Fibroblast of skin of back (primary cell): ENCODE measurements at regions not wholly inside any gene's neighbourhood (a gene's known extent, or its start where the extent isn't known, plus 50 kb on each side); places are given as distances from the start of the nearest gene placed in this dataset.

Experiments used
- DNase-seq: peaks from one replicate; pipeline ENCODE4 v3.0.0-alpha.2; 2013

DNA sequence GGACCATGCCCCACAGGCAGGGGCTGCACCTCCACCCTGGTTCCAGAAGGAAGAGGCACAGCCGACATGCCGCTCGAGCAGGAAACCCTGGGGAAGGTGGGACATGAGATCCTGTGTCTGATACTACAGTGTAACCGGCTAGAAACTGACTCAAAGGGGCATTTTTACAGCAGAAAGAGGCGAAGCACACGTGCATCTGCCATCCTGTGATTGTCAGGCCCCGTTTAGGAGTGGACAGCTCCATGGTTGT, 62.7 kb downstream of the SIK1 start:
- no peak for DNase-seq

DNA sequence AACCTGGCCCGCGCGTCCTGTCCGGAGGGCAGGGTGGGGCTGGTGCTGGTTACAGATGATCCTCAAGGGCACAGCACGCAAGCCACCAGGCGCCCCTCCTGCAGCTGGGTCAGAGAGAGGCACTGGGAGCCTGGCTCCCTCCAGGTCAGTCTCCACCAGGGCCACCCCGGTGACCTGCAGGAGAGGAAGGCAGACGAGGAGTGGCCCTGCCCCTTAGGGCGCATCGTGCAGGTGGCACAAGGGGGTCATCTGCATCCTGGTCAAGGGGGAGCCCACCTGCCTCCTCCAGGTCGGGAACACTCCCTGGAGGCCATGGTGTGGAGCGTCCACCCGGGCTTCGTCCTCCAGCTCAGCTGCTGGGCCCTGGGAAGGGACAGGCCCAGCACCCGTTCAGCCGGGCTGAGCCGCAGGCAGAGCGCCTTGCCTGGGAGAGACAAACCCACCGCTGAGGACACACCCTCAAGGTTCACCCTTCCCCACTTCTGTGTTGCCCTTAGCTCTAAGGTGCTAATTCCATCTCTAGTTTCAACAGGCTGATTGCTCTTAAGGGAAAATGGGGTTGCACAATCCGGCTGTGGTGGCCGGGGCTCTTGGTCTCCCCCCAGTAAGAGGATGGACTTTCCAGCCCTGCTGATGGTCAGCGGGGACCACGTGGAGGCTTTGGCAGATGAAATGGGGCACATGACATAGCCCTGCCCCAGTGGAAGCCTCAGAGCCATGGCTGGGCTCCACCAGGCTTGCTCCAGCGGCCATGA, 63.2 kb downstream of the SIK1 start:
- DNase-seq = no peak

DNA sequence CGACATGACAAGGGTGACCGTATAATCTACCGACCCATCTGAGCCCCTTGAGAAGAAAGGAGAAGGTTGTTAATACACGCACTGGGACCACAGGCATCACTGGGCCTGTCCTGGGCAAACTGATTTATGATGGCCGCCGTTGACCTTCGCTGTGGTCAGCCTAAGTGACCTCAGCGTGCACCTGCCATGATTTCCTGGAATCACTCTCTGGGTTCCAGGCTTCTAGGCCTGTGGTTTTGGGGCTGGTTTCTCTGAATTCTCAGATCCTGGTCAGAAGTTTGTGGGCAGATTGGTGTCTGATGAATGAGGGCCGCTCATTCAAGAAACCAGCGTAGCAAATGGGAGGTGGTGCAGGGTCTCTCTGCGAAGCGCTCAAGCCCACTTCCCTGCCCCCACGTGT, 64.0 kb downstream of the SIK1 start:
- DNase-seq = no peak

DNA sequence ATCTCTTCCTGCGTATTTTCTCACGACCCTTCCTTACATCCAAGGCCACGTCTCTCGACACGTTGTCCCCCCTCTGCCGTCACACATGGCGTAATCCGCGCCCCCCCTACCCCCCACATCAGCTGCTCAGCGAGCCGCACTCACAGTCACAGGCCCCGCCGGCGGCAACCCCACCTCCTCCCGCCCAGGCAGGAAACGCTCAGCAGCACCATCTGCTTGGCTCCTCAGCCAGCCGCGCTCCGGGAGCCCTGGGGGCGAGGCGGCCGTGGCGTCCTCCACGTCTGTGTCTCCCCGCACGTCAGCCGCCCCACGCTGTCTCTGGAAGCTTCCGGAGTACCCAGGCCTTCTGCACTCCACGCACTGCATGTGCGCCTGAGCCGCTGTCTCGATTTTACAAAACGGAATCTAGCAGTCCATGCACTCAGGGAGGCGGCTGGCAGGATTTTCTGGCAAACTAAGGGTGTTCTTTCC, 64.6 kb downstream of the SIK1 start:
- DNase-seq = peak; percentile 79

DNA sequence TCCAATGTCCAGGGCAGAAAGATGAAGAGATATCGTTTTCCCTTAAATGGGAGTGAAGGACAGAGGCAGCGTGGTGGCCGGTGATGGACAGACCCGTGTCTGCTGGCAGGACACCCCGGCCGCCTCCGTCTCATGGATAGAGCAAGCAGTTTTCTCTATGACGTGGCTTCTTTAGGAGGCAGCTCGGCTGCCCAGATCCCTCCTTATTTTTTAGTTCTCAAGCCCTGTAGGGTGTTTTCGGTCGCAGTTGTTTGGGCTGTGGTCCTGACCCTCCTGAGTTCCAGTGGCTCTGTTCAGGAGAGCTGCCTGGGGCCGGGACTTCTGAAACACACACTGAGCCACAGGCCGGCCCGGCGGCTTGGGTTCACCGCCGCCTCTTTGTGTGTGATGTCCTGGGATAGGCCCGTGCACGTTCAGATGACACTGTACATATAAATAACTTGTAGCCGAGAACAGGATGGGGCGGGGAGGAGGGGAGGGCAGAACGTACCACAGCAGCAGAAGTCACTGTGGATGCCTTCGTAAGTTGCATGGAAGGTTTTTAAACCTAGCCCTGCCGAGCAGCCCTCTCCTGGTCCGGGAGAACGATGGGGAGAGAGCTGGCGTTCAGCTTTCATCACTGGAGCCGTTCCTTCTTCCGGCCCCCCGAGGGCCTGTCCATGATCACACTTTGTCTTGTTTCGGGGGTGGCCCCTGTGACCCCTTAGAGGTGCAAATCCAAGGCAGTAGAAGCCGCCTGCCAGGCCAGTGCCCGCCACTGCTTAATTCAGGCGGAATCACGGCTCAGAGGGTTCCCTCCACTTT, 65.2 kb downstream of the SIK1 start:
- DNase-seq = peak; percentile 80

DNA sequence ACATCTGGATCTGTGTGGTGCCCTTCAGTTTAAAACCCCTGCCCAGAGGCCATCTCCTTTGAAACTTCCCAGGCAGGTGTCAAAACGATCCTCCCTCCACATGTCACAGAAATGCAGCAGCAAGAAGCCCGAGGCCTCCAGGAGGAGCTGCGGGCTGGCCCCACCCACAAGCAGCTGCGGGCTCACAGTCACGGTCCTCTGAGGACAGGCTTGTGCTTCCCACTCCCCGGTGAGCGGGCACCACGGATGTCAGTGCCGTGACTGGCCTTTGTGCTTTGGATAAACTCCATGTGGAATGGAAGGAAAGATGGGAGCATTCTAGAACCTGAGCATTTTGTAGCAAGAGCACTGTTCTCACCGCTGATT, 65.8 kb downstream of the SIK1 start:
- DNase-seq = peak; percentile 44

DNA sequence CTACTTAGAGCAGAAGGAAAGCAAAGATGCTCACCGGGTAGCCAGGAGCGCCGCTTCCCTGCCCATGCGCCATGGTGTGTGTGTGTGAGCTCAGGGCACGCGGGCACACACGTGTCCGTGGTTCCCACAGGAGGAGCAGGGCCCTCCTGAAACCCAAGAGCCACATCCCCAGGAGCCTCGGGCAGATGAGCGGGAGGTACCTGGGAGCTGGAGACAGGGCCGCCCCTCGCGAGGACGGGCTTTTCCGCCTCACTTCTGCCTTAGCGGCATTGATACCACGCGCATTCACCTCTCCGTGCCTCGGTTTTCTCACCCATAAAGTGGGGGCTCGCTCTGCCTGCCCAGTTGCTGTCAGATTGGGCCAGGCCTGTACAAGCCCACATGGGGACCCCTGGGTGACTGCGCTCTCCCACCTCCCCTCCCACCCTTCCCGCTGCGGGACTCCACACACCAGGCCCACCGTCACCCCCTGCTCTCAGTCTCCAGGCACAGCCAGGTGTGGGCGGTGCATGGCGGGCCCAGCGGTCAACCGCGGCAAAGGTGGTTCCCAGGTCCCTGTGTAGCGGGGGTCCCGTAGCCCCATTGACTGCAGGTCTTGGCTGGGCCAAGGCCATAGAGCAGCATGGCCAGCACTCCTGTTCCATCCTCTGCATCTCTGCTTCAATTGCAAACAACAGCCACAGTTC, 66.3 kb downstream of the SIK1 start:
- DNase-seq = no peak

DNA sequence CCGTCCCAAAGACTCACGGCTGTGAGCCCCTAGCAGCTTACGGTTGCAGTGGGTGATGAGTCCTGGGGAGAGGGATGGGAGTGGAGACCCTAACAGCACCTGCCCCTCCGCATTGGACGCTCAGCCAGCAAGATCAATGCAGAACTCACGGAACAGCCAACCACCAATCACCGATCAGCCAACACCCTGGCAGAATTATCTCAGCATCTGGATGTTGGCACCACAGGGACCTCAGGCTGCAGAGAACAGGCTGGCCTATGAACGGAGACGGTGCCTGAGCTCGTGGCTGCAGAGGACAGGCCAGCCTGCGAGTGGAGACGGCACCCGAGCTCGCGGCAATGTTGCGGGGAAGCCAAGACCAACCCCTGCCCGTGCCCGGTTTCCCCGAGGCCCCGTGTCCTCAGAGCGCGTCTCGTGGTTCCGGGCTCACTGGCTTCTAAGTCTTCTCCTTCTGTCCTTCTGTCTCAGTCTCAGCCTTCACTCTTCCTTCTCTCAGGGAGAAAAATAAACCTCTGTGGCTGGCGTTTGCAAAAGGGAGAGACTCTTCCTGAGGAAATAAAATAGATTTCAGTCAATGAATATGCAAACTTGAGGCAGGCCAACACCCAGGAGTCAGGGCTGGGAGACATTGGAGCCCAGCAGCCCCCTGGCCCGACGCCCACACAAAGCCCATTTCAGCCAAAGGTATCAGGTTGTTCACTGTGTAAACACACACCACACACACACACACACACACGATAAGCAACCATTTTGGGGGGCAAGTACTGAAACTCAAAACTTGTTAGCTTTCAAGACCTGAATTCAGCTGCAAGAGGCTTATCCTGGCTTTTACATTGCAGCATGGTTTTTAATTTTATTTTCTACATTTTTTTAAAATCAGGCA, 67.8 kb downstream of the SIK1 start:
- DNase-seq = no peak

DNA sequence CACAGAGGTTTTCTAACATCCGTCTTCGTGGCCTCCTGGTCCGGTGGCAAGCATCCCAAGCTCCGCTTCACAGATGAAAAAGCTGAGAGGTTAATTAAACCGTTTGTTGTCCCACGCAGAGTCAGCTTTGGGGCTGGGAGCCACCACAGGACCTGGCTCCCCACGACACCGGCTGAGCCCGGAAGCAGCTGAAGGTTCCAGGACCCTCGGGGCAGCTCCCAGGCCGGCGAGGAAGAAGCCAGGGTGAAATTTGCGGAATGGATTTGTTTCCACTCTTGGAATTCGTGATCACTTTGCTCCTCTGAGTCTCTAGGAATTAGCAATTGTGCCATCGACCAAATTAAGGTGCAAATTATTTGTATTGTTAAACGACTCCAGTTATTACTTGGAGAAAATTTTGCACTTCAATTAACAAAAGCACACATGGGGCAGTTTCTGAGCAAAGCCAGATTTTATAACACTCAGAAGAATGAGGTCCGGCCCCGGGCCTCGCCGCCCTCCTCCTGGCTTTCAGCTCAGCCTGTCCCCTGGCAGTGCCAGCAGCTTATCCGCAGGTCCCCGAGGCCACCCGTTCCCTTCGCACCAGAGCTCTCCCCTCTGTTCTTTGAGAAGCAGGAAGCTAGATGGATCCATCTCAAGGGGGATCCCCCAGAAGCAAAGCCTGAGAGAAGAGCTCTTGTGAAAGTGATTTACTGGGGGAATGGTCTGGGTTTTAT, 69.1 kb downstream of the SIK1 start:
- DNase-seq = no peak

DNA sequence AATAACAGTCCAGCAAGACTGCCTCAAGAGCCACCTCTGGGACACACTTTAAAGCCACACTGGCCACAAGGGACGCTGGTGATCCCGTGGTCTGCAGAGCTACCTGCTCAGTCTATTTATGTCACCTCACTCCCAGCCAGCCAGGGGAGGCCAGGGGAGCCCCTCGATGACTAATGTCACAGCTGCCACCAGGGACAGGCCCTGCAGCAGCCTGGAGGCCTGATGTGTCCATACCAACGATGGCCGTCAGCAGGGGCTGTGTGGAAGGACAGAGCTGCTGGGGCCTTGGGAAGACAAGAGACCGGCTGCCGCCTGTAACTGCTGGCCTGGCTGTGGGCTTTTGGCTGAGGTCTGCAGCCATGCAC, 71.0 kb downstream of the SIK1 start:
- no peak for DNase-seq

DNA sequence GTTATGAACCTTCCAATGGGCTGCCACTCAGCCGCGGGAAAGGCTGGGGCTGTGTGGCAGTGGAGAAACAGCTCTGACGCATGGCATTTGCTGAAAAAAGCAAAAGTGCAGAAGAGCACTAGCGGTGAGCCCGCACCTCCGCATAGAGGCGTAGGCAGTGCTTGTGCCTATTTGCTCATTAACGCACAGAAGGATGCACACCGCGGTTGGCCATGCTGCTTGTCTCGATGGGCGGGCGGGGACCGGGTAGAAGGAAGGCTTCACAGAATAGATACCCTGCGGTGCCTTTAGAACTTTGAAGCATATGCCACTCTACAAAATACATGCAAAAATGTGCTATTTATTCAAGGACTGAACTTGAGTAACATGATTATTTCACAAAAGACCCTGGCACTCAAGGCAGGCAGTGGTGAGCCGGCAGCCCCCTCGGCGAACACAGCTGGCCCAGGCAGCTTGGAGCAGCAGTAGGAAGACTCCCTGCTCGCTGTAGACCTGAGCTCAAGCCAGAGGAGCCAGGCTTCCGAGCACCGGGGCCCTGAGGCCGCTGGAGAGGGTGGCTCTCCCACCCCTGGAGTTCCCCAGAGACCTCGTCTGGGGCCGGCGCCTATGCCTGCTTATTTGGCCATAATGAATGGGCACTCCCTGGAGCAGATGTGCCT, 71.5 kb downstream of the SIK1 start:
- no peak for DNase-seq

DNA sequence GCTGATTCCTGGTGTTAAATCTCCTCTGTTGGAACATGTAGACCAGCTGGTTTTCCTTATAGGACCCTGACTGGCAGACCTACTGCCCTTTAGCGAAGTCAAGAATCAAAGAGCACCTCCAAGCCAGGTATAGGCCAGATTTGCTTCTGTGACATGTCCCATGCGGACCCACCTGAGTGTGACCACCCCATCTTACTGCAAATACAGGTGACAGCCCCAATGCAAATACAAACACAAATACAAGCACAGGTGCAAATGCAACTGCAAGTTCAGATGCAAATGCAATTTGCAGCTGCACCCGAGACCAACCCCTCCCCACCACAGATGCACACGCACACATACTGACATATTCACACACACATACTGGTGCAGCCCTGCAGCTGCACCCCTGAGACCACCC, 72.3 kb downstream of the SIK1 start:
- DNase-seq = no peak

DNA sequence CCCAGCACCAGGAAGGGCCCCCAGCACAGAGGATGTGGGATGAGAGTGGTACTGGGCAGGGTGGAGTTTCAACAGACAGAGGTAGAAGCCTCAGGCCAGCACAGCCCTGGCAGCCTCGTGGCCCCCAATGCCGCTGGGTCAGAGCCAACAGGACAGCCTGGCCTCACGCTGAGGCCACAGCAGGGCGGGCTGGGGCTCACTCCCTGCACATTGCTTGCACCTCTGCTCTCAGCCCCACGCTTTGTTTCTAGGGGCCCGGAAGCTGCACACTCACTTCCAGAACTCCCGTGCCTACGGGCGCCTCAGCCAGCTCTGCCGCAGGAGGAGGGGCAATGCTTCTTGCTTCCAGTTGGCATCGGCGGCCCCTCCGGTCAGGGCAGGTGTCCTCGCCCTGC, 72.9 kb downstream of the SIK1 start:
- no peak for DNase-seq

DNA sequence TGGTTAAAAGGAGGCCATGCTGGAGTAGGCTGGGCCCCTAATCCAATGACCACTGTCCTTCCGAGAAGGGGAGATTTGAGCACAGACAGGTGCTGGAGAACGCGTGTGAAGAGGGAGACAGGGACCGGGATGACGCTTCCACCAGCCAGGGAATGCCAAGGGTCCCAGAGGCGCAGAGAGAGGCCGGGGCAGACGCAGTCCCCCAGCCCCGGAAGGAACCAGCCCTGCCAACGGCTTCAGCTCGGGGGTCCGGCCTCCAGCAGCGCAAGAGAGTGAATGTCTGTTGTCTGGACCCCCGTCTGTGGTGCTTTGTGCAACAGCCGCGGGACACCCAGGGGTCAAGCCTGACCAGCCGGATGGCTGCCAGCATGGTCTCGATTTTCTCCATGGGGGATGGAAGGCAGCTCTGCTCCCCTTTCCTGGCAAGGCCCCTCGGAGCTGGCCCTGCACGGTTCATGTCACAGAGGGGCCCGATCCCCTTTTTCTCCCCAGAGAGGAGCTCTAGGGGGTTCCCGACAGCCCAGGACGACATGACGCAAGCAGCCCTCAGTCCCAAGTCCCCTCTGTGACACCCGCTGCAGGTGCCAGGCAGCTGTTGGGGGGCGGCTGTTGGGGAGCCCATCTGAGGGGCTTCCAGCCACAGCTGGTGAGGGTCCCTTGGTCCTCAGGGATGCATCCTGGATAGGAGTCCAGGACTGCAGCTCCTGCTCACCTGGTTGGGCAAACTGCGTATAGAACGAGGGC, 73.5 kb downstream of the SIK1 start:
- no peak for DNase-seq

DNA sequence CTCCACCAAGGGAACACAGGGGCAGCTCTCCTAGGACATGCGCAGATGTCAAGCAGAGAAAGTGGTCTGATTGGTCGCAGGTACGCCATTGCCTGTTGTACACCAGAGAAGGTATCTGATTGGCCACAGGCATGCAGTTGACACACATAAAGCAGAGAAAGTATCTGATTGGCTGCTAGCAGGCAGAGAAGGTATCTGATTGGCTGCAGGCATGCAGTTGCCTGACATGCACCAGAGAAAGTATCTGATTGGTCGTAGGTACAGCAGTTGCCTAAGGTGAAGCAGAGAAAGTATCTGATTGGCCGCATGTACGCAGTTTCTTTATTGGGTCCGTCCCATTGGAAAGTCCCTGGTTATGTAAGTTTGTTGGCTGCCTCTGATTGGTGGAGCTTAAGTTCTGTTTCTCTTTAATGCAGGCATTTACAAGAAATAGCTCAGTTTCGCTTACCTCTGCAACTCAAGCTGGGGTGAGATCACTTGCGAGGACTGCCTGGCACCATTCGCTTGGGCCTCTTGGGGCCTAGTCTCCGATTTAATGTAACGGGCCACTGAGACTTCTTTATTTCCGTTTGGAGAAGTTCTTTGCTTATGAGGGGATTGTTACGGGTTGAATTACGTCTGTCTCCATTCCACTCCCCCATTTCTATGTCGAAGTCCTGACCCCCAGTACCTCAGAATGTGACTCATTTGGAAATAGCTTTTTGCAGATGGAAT, 74.2 kb downstream of the SIK1 start:
- DNase-seq = peak; percentile 17

DNA sequence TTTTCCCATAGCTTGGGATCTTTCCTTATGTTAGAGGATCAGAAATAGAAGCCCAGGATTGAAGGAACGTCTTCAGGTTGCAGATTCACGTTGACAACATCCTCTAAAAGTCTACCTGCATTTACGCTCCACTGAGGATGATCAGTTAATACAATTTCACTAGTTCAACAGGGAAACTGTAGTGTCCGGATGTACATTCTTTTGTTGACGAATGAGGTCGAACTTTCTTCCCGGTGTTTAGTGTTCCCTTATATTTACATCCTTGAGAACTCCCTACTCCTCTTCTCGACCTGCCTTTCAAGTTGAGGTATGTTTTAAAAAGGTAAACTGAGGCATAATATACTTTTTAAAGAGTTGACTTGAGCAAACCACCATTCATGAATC, 74.8 kb downstream of the SIK1 start:
- DNase-seq = no peak

DNA sequence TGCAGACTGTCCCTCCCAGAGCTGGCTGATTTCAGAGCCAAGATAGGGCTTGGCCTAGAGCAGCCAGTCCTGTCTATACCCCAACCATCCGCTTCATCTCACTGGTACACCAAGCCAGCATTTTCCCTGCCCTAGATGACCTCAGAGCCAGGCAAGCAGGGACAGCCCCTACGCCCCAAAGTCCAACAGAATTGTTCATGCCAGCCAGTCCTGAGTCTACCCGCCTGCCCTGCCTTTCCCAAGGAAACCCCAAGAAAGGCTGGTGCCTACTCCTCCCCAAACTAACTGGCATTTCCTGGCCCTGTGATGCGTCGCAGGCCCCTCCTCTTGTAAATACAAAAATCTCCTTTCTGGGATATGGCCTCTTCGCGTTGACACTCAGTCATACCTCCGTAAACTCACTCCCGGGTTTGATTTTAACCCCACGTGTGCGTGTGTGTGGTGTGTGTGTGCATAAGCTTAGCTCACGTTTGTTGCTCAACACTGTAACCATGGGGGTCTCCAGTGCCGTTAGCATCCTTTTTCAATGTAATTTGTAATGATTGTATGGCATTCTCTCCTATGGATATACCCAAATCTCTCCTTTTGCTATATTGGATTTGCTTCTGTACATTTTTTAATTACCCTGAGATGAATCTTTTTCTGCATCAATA, 75.3 kb downstream of the SIK1 start:
- DNase-seq = no peak

DNA sequence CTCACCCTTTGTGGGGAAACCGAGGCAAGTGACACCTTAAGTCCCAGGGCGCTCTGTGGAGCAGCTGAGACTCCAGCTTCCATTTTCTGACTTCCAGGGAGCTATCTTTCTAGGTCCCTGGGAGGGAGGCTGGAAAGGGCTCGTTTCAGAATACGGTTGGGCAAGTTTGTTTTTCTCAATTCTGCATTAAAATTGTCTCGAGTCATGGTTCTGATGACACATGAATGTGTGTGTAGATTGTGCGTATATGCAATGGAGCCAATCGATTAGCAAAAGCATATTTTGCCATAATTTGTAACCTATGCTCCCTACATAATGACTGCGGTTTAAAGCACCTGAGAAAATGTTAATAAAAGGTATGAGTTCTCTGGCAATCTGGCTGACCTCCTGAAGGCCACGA, 77.3 kb downstream of the SIK1 start:
- DNase-seq = no peak

DNA sequence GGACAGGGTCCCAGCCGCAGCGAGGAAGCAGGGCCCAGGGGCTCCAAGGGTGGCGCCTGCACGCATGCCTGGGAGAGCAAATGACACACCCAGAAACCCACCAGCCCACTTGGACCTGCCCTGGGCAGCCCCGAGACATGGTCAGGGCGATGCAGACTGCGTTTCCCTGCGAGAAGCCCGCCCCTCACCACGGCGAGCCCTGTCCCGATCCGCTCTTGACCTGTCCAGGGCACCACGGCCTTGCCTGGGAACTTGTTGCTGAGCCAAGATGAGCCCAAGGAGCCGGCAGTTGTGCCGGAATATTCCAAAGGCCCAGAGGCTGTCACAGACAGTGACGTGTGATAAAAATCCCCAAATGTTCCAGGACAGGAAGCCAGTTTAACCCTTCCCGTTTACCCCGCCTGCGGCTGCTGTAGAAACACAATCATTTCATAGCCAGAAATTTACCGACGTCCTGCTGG, 78.1 kb downstream of the SIK1 start:
- DNase-seq = no peak
